ENCODE measurements at regions not wholly inside any gene's neighbourhood (a gene's known extent, or its start where the extent isn't known, plus 50 kb on each side); places are given as distances from the start of the nearest gene placed in this dataset.

DNA sequence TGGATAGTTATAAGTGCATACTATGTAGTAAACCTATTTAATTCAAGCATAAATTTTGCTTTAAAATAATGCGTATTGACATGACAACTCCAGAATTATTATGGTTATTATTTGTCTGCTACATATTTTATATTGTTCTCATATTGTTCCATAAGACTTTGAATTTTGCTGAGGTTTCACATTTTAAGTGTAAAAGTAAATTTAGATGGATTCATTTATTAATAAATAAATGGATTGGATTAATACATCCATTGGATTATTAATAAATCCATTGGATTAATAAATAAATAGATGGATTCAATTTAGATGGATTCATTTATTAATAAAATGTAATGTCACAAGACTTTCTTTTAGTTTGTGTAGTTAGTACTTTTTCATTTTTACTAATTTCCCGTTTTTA lies 1768.0 kb upstream of the PCDH10 start:
- Histone ChIP-seq H4K20me1 (ENCODE audit: control insufficient read depth, insufficient read depth) (no peaks in the 10 kb centered on the region), H2AFZ (ENCODE audit: control insufficient read depth, low read depth, low read length) (no peak overlapping the region), H3K4me1 (ENCODE audit: control insufficient read depth, insufficient read depth, low read length) (no peaks in the 10 kb centered on the region), H3K27ac (ENCODE audit: control insufficient read depth, insufficient read depth) (no peak overlapping the region), H3K27me3 (replicated peaks in 1 of 2; ENCODE audit: control insufficient read depth in 2 of 2, insufficient read depth in 2 of 2, low read length in 1 of 2) (no peaks in the 10 kb centered on the region), H3K9ac (ENCODE audit: control insufficient read depth, insufficient read depth, low read length) (no peak overlapping the region), H3K79me2 (ENCODE audit: control insufficient read depth, insufficient read depth, low read length) (no peaks in the 10 kb centered on the region), H3K9me3 (replicated peaks; ENCODE audit: control insufficient read depth, insufficient read depth, low read length) (no peaks in the 10 kb centered on the region; the same call in 2 of the 3 replicates), H3K4me3 (no peak overlapping the region), H3K36me3 (ENCODE audit: control insufficient read depth in 2 of 2, insufficient read depth in 2 of 2, low read length in 1 of 2) (no peaks in the 10 kb centered on the region), H3K4me2 (ENCODE audit: control insufficient read depth, insufficient read depth) (no peak overlapping the region)
- POLR2A ChIA-PET: no interaction called here
- CTCF ChIA-PET: no interaction called here
- intact Hi-C loops (cut with micrococcal nuclease; ENCODE audit: unreplicated experiment) (no loop called here), in situ Hi-C loops (cut with MboI) (no loop called here)
- no peak for TF ChIP-seq TAF1 (IDR thresholded peaks at IDR 0.05; ENCODE audit: borderline replicate concordance, low read depth, low read length)
- no peak for TF ChIP-seq KAT2A (conservative IDR thresholded peaks at IDR 0.05; ENCODE audit: control insufficient read depth, low read depth, low read length)
- TF ChIP-seq WRNIP1 (IDR thresholded peaks at IDR 0.05; ENCODE audit: borderline replicate concordance, low read depth, low read length): no peak
- no peak for TF ChIP-seq YY1 (IDR thresholded peaks at IDR 0.05; ENCODE audit: low read depth, low read length)
- TF ChIP-seq, protein P1, sequence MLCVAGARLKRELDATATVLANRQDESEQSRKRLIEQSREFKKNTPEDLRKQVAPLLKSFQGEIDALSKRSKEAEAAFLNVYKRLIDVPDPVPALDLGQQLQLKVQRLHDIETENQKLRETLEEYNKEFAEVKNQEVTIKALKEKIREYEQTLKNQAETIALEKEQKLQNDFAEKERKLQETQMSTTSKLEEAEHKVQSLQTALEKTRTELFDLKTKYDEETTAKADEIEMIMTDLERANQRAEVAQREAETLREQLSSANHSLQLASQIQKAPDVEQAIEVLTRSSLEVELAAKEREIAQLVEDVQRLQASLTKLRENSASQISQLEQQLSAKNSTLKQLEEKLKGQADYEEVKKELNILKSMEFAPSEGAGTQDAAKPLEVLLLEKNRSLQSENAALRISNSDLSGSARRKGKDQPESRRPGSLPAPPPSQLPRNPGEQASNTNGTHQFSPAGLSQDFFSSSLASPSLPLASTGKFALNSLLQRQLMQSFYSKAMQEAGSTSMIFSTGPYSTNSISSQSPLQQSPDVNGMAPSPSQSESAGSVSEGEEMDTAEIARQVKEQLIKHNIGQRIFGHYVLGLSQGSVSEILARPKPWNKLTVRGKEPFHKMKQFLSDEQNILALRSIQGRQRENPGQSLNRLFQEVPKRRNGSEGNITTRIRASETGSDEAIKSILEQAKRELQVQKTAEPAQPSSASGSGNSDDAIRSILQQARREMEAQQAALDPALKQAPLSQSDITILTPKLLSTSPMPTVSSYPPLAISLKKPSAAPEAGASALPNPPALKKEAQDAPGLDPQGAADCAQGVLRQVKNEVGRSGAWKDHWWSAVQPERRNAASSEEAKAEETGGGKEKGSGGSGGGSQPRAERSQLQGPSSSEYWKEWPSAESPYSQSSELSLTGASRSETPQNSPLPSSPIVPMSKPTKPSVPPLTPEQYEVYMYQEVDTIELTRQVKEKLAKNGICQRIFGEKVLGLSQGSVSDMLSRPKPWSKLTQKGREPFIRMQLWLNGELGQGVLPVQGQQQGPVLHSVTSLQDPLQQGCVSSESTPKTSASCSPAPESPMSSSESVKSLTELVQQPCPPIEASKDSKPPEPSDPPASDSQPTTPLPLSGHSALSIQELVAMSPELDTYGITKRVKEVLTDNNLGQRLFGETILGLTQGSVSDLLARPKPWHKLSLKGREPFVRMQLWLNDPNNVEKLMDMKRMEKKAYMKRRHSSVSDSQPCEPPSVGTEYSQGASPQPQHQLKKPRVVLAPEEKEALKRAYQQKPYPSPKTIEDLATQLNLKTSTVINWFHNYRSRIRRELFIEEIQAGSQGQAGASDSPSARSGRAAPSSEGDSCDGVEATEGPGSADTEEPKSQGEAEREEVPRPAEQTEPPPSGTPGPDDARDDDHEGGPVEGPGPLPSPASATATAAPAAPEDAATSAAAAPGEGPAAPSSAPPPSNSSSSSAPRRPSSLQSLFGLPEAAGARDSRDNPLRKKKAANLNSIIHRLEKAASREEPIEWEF (IDR thresholded peaks at IDR 0.05; ENCODE audit: insufficient replicate concordance, low read depth, low read length): no peak
- no peak for TF ChIP-seq RFX5 (IDR thresholded peaks at IDR 0.05; ENCODE audit: low read depth, low read length)
- no peak for FAIRE-seq
- no peak for ATAC-seq
- DNase-seq (ENCODE audit: low read depth, low spot score): no peak
- BruUV-seq (replicated peaks): no TSS peak
- WGBS (ENCODE audit: insufficient coverage, insufficient replicate concordance, low lambda C conversion rate, missing lambda C conversion rate): 47% methylated on average over 2 of the region's 2 CpGs
- RAD21 ChIA-PET (ENCODE audit: unreplicated experiment): no interaction called here
- SMC1A ChIA-PET (ENCODE audit: uncharacterized antibody, unreplicated experiment): no interaction called here

Measured in GM12878 (cell line).